ENCODE measurements at regions not wholly inside any gene's neighbourhood (a gene's known extent, or its start where the extent isn't known, plus 50 kb on each side); places are given as distances from the start of the nearest gene placed in this dataset.
A peak's percentile ranks its signal among the peaks of the same experiment; 100 is the strongest.

DNA sequence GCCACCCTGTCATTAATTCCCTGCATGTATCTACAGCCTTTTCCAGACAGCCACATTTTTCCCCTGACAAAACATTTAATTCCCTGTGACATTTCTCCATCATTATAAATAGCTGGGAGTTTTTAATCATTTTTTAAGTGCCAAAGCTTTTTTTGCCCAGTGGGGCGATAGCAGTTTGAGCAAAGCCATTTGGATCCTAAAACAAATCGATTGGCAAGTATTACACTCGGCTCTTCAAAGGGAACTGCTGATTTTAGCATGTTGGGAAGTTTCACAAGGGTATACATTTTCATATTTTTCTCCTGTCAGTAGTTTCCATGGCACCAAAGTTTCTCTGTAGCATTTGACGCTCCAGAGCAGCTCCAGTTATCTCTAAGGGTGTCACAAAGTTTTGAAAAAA is 210.8 kb downstream of the HIPK3 start:
- BruUV-seq (replicated peaks) = no TSS peak

GRCh38 chr11:33463059-33463458 is 205.9 kb downstream of the HIPK3 start:
- Histone ChIP-seq H3K4me2 (ENCODE audit: low read length) (no peak overlapping the region; the same call in 1 of the 2 replicates), H2AFZ (ENCODE audit: low read length) (no peak overlapping the region), H3K4me3 (ENCODE audit: low read depth, low read length, poor library complexity, severe bottlenecking) (no peak overlapping the region), H3K4me1 (ENCODE audit: insufficient read depth, low read length, poor library complexity, severe bottlenecking) (peaks cover 70% of the 10 kb centered on the region), H3K79me2 (ENCODE audit: insufficient read depth, low read depth, low read length) (peaks cover 63% of the 10 kb centered on the region), H3K36me3 (ENCODE audit: insufficient read depth, low read length) (peaks cover 6% of the 10 kb centered on the region; the same call in 1 of the 2 replicates), H3K9me2 (ENCODE audit: insufficient read depth, low read length) (no peaks in the 10 kb centered on the region), H3K27ac (ENCODE audit: low read depth, low read length, poor library complexity, severe bottlenecking) (no peak overlapping the region), H4K20me1 (ENCODE audit: insufficient read depth, low read length) (no peaks in the 10 kb centered on the region), H3K9me3 (ENCODE audit: low read length) (no peaks in the 10 kb centered on the region)
- DNase-seq (ENCODE audit: low spot score) = no peak
- no peak for TF ChIP-seq CTCF (conservative IDR thresholded peaks at IDR 0.05; ENCODE audit: low read length)
- TF ChIP-seq EZH2phosphoT487 (IDR thresholded peaks at IDR 0.05; ENCODE audit: borderline replicate concordance, low read depth, low read length) = no peak
- BruUV-seq (replicated peaks) = no TSS peak
- intact Hi-C loops (cut with micrococcal nuclease; ENCODE audit: unreplicated experiment) = no loop called here
- CTCF ChIA-PET (ENCODE audit: unreplicated experiment) = no interaction called here
- POLR2A ChIA-PET = interaction anchor here (0.6 to 4.8 kb wide), 4 partner anchors 10 to 57 kb away, joined by 3 to 49 read pairs (median 5); no protein-coding TSS in a partner anchor

More for the DNA sequence above, 210.8 kb downstream of the HIPK3 start:
- ChIA-PET POLR2A (interaction anchor here (0.5 to 2.9 kb wide), 8 partner anchors 8 to 73 kb away, joined by 3 to 12 read pairs (median 4); no protein-coding TSS in a partner anchor), CTCF (ENCODE audit: unreplicated experiment) (interaction anchor here (0.5 kb wide), 1 partner anchor 113 kb away, joined by 3 read pairs; no protein-coding TSS in a partner anchor)
- peaks cover 55% of the 10 kb centered on the region for H3K4me1 ChIP-seq (ENCODE audit: insufficient read depth, low read length, poor library complexity, severe bottlenecking)
- peaks cover 14% of the 10 kb centered on the region for H3K36me3 ChIP-seq (ENCODE audit: insufficient read depth, low read length)
- H3K27ac ChIP-seq (ENCODE audit: low read depth, low read length, poor library complexity, severe bottlenecking) = no peak overlapping the region
- peaks cover 11% of the 10 kb centered on the region; the same call in 1 of the 2 replicates for H3K9me3 ChIP-seq (ENCODE audit: low read length)
- TF ChIP-seq CTCF (conservative IDR thresholded peaks at IDR 0.05; ENCODE audit: low read length) (no peak), EZH2phosphoT487 (IDR thresholded peaks at IDR 0.05; ENCODE audit: borderline replicate concordance, low read depth, low read length) (no peak)
- no peaks in the 10 kb centered on the region for H3K9me2 ChIP-seq (ENCODE audit: insufficient read depth, low read length)
- H3K4me2 ChIP-seq (ENCODE audit: low read length) = no peak overlapping the region
- no peak overlapping the region for H3K4me3 ChIP-seq (ENCODE audit: low read depth, low read length, poor library complexity, severe bottlenecking)
- intact Hi-C loops (cut with micrococcal nuclease; ENCODE audit: unreplicated experiment) = no loop called here
- H2AFZ ChIP-seq (ENCODE audit: low read length) = no peak overlapping the region
- no peaks in the 10 kb centered on the region for H4K20me1 ChIP-seq (ENCODE audit: insufficient read depth, low read length)
- H3K79me2 ChIP-seq (ENCODE audit: insufficient read depth, low read depth, low read length) = peaks cover 62% of the 10 kb centered on the region
- no peak for DNase-seq (ENCODE audit: low spot score)

GRCh38 chr11:33461369-33462125 is 204.4 kb downstream of the HIPK3 start:
- peak overlapping the region; percentile 74 for H3K27ac ChIP-seq (ENCODE audit: low read depth, low read length, poor library complexity, severe bottlenecking)
- peak overlapping the region; percentile 30 for H3K4me3 ChIP-seq (ENCODE audit: low read depth, low read length, poor library complexity, severe bottlenecking)
- peaks cover 77% of the 10 kb centered on the region for H3K4me1 ChIP-seq (ENCODE audit: insufficient read depth, low read length, poor library complexity, severe bottlenecking)
- no peaks in the 10 kb centered on the region for H3K9me2 ChIP-seq (ENCODE audit: insufficient read depth, low read length)
- no peaks in the 10 kb centered on the region for H4K20me1 ChIP-seq (ENCODE audit: insufficient read depth, low read length)
- no peaks in the 10 kb centered on the region for H3K9me3 ChIP-seq (ENCODE audit: low read length)
- ChIA-PET CTCF (ENCODE audit: unreplicated experiment) (interaction anchor here (1.0 kb wide), 1 partner anchor 10 kb away, joined by 3 read pairs; no protein-coding TSS in a partner anchor), POLR2A (interaction anchor here (0.6 to 4.8 kb wide), 7 partner anchors 8 to 94 kb away, joined by 4 to 49 read pairs (median 5); no protein-coding TSS in a partner anchor)
- BruUV-seq (replicated peaks) = no TSS peak
- peak; percentile 55 for DNase-seq (ENCODE audit: low spot score)
- intact Hi-C loops (cut with micrococcal nuclease; ENCODE audit: unreplicated experiment) = no loop called here
- peaks cover 6% of the 10 kb centered on the region; the same call in 1 of the 2 replicates for H3K36me3 ChIP-seq (ENCODE audit: insufficient read depth, low read length)
- H2AFZ ChIP-seq (ENCODE audit: low read length) = no peak overlapping the region
- peaks cover 78% of the 10 kb centered on the region for H3K79me2 ChIP-seq (ENCODE audit: insufficient read depth, low read depth, low read length)
- H3K4me2 ChIP-seq (ENCODE audit: low read length) = peak overlapping the region; percentile 80
- no peak for TF ChIP-seq CTCF (conservative IDR thresholded peaks at IDR 0.05; ENCODE audit: low read length)

Data from OCI-LY7 (cell line).